ENCODE measurements at regions not wholly inside any gene's neighbourhood (a gene's known extent, or its start where the extent isn't known, plus 50 kb on each side); places are given as distances from the start of the nearest gene placed in this dataset.

- no peak for DNase-seq (ENCODE audit: low spot score)
- no peak overlapping the region for H3K27ac Mint-ChIP-seq
- Histone ChIP-seq H3K27ac (ENCODE audit: low read depth) (no peak overlapping the region), H3K36me3 (ENCODE audit: insufficient read depth) (no peaks in the 10 kb centered on the region), H3K4me3 (no peak overlapping the region), H3K4me2 (no peak overlapping the region), H3K27me3 (ENCODE audit: insufficient read depth) (no peaks in the 10 kb centered on the region), H3K9me2 (ENCODE audit: insufficient read depth) (0 out of 2 replicates have a peak, but pooled peaks cover 7% of the 10 kb centered on the region), H2AFZ (no peak overlapping the region), H3K79me2 (replicated peaks; ENCODE audit: insufficient read depth) (no peaks in the 10 kb centered on the region), H3K4me1 (ENCODE audit: insufficient read depth) (no peaks in the 10 kb centered on the region), H3F3A (replicated peaks; ENCODE audit: low read depth) (no peaks in the 10 kb centered on the region), H4K20me1 (replicated peaks; ENCODE audit: insufficient read depth) (no peaks in the 10 kb centered on the region)
- 0 out of 3 replicates have a peak, but pooled peaks cover 6% of the 10 kb centered on the region for H3K9me3 Mint-ChIP-seq
- peaks cover 4% of the 10 kb centered on the region; the same call in 2 of the 3 replicates for H3K4me1 Mint-ChIP-seq
- H3K36me3 Mint-ChIP-seq (ENCODE audit: low read depth) = no peaks in the 10 kb centered on the region
- no peak for TF ChIP-seq ETS1 (IDR thresholded peaks at IDR 0.05)
- TF ChIP-seq CREB1 (CRISPR knock-in tag; IDR thresholded peaks at IDR 0.05; ENCODE audit: low read depth) = no peak
- TF ChIP-seq ZNF331 (CRISPR knock-in tag; IDR thresholded peaks at IDR 0.05; ENCODE audit: low read depth) = no peak
- no peak for TF ChIP-seq STAT1 (IDR thresholded peaks at IDR 0.05; ENCODE audit: unreplicated experiment)
- H3K4me3 Mint-ChIP-seq = no peak overlapping the region
- no peak for ATAC-seq
- peaks cover 7% of the 10 kb centered on the region for H3K27me3 Mint-ChIP-seq (ENCODE audit: insufficient read depth, low read depth, poor library complexity)
Observed at GRCh38 chr18:73826098-73826497, 321.5 kb downstream of the FBXO15 start.

GRCh38 chr18:73824671-73825070, 323.0 kb downstream of the FBXO15 start:
- Histone ChIP-seq H3K27me3 (ENCODE audit: insufficient read depth) (no peaks in the 10 kb centered on the region), H3K4me1 (ENCODE audit: insufficient read depth) (no peaks in the 10 kb centered on the region), H3K79me2 (replicated peaks; ENCODE audit: insufficient read depth) (no peaks in the 10 kb centered on the region), H3K4me2 (no peak overlapping the region), H3K9me2 (ENCODE audit: insufficient read depth) (0 out of 2 replicates have a peak, but pooled peaks cover 2% of the 10 kb centered on the region), H2AFZ (no peak overlapping the region), H3K4me3 (no peak overlapping the region), H4K20me1 (replicated peaks; ENCODE audit: insufficient read depth) (no peaks in the 10 kb centered on the region), H3K27ac (ENCODE audit: low read depth) (no peak overlapping the region), H3F3A (replicated peaks; ENCODE audit: low read depth) (no peaks in the 10 kb centered on the region), H3K36me3 (ENCODE audit: insufficient read depth) (no peaks in the 10 kb centered on the region)
- Mint-ChIP-seq H3K4me3 (no peak overlapping the region), H3K4me1 (no peaks in the 10 kb centered on the region), H3K9me3 (0 out of 3 replicates have a peak, but pooled peaks cover 6% of the 10 kb centered on the region), H3K27ac (no peak overlapping the region), H3K36me3 (ENCODE audit: low read depth) (no peaks in the 10 kb centered on the region), H3K27me3 (ENCODE audit: insufficient read depth, low read depth, poor library complexity) (peaks cover 4% of the 10 kb centered on the region)
- ATAC-seq = no peak
- TF ChIP-seq ETS1 (IDR thresholded peaks at IDR 0.05) (no peak), JUNB (IDR thresholded peaks at IDR 0.05; ENCODE audit: unreplicated experiment) (no peak), POLR2AphosphoS5 (IDR thresholded peaks at IDR 0.05; ENCODE audit: low read depth) (no peak), ZNF331 (CRISPR knock-in tag; IDR thresholded peaks at IDR 0.05; ENCODE audit: low read depth) (no peak), STAT1 (IDR thresholded peaks at IDR 0.05; ENCODE audit: unreplicated experiment) (no peak), REST (IDR thresholded peaks at IDR 0.05; ENCODE audit: unreplicated experiment) (no peak), NANOG (IDR thresholded peaks at IDR 0.05; ENCODE audit: borderline replicate concordance) (no peak), CREB1 (CRISPR knock-in tag; IDR thresholded peaks at IDR 0.05; ENCODE audit: low read depth) (no peak), EZH2phosphoT487 (IDR thresholded peaks at IDR 0.05; ENCODE audit: unreplicated experiment) (no peak), ZNF462 (CRISPR knock-in tag; IDR thresholded peaks at IDR 0.05) (no peak)
- no peak for DNase-seq (ENCODE audit: low spot score)

Data from GM23338 (cell line).